ENCODE measurements at regions not wholly inside any gene's neighbourhood (a gene's known extent, or its start where the extent isn't known, plus 50 kb on each side); places are given as distances from the start of the nearest gene placed in this dataset.

DNA sequence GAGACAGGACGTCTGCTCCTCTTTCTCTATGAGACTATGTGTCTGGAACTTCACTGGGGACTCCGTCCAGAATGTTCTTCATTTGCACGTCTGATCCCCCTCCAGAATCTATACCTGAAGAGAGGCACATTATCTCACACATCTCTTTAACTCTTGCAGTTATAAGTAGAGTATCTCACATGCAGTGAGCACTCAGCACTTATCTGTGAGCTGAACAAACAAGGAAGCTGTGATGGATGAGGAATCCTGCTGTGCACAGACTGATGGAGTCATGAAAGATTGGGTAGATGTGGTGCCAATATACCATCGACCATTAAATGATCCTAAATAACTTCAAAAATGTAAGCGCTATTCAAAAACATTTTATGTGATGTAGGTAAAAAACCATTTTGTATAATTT, 888.3 kb upstream of the CELF4 start:
- Histone ChIP-seq H3K4me3 (no peak overlapping the region), H3K27me3 (no peaks in the 10 kb centered on the region), H3K36me3 (no peaks in the 10 kb centered on the region), H3K27ac (no peak overlapping the region), H3K9me3 (no peaks in the 10 kb centered on the region), H3K4me1 (no peaks in the 10 kb centered on the region)
- 73 to 78% methylated on average over 5 of the region's 5 CpGs for WGBS, 2 donors
- intact Hi-C loops (cut with DNase I): no loop called here
- DNase-seq: no peak
- TF ChIP-seq, protein P1, sequence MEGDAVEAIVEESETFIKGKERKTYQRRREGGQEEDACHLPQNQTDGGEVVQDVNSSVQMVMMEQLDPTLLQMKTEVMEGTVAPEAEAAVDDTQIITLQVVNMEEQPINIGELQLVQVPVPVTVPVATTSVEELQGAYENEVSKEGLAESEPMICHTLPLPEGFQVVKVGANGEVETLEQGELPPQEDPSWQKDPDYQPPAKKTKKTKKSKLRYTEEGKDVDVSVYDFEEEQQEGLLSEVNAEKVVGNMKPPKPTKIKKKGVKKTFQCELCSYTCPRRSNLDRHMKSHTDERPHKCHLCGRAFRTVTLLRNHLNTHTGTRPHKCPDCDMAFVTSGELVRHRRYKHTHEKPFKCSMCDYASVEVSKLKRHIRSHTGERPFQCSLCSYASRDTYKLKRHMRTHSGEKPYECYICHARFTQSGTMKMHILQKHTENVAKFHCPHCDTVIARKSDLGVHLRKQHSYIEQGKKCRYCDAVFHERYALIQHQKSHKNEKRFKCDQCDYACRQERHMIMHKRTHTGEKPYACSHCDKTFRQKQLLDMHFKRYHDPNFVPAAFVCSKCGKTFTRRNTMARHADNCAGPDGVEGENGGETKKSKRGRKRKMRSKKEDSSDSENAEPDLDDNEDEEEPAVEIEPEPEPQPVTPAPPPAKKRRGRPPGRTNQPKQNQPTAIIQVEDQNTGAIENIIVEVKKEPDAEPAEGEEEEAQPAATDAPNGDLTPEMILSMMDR (IDR thresholded peaks at IDR 0.05): no peak
- TF ChIP-seq EP300 (IDR thresholded peaks at IDR 0.05) (no peak), POLR2A (IDR thresholded peaks at IDR 0.05) (no peak), POLR2AphosphoS5 (IDR thresholded peaks at IDR 0.05) (no peak)

DNA sequence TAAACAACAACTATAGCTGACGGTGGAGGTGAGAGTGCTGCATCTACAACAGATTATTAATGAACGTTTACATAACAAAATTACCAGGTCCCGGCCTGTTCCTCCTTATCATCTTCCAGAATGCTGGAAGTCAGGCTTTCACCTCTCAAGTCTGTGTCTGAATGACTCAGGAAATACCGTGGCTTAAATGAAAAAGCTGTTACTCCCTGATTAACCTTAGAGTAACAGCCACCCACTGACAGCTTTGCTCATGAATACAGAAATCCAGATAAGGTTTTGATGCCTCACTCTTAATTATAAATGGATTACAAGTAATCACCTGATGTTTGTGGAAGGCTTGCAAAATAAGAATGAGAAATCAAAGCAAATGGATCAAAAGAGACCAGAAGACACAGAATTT, 885.3 kb upstream of the CELF4 start:
- H3K27me3 ChIP-seq: no peaks in the 10 kb centered on the region
- TF ChIP-seq, protein P1 (IDR thresholded peaks at IDR 0.05): no peak
- no peak for TF ChIP-seq POLR2AphosphoS5 (IDR thresholded peaks at IDR 0.05)
- no peak for TF ChIP-seq EP300 (IDR thresholded peaks at IDR 0.05)
- no peak for TF ChIP-seq POLR2A (IDR thresholded peaks at IDR 0.05)
- H3K36me3 ChIP-seq: no peaks in the 10 kb centered on the region
- no peak for DNase-seq
- intact Hi-C loops (cut with DNase I): no loop called here
- H3K4me3 ChIP-seq: no peak overlapping the region
- H3K27ac ChIP-seq: no peak overlapping the region
- no peaks in the 10 kb centered on the region for H3K4me1 ChIP-seq
- WGBS, 2 donors: 37 to 44% methylated on average over 4 of the region's 4 CpGs
- H3K9me3 ChIP-seq: no peaks in the 10 kb centered on the region

DNA sequence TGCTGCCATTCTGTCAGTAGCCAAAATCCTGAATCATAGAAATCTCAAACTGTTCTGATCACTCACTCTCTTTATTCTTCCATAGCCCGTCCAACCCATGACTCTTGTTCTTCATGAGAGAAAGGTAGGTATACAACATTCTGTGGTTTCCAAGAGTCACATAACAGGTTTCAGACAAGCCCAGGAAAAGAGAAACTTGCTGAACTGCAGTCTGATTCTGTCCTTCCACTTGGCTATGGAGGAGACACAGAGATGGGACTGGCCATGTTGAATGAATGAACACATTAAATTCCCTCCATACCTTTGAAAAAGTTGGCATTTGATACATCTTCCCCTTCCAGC, 880.2 kb upstream of the CELF4 start:
- DNase-seq: no peak
- Histone ChIP-seq H3K9me3 (no peaks in the 10 kb centered on the region), H3K27me3 (no peaks in the 10 kb centered on the region), H3K27ac (no peak overlapping the region), H3K4me1 (no peaks in the 10 kb centered on the region), H3K4me3 (no peak overlapping the region), H3K36me3 (no peaks in the 10 kb centered on the region)
- 92 to 94% methylated on average over 1 of the region's 1 CpG for WGBS, 2 donors
- intact Hi-C loops (cut with DNase I): no loop called here
- TF ChIP-seq EP300 (IDR thresholded peaks at IDR 0.05): no peak
- no peak for TF ChIP-seq POLR2AphosphoS5 (IDR thresholded peaks at IDR 0.05)
- TF ChIP-seq POLR2A (IDR thresholded peaks at IDR 0.05): no peak
- TF ChIP-seq, protein P1 (IDR thresholded peaks at IDR 0.05): no peak

DNA sequence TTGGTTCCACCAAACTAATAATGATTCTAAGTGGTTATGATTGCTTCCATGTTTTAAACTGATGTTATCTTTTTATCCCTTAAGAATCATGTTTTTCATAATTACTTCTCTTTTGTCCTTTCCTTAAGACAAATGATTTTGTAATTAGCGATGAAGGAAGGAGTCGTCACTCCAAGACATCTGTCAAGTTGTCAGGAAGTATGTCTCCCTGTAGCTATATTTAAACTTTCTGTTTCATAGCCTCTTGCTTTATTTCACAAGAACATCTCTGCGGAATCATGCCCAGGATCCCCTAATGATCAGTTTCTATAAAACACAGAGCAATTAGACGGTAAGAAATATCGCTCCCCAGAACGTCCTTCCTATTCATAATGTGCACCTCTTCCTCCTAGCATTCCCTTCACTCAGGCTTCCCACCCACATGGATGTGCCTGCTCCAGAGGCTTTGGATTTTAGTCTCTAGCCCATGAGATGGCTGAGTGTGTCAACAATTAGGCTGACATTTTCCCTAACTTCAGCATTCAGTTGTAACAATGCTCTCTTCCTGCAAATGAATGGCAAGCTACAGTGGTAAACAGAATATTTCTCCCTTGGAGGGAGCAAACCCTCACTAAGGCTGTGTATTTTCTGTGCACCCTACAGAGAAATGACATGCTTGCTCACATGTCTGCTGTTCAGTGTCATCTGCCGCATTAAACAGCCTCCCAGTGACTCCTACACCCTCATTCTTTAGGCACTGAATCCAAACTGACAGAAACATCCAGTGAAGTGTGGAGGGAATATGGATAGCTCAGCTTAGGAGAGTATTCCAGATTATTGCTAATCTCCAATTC, 879.6 kb upstream of the CELF4 start:
- DNase-seq: no peak

DNA sequence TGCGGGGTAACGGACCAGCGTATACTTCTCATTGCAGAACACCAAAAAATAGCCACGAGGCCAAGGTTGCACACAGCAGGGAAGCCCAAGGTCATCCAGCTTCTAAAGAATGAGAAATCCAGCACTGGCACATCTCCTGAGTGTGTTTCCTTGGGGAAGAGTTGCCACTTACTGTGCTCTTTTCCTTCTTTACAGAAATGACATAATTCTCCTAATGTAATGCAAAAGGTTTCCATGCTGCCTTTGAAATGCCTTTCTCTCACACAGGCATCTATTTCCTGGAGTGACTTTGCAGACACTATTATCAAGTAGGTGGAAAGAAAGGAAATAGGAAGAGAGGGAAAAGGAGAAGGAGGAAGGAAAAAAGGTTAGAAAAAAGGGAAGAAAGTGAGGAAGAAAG, 862.1 kb upstream of the CELF4 start:
- 64 to 88% methylated on average over 4 of the region's 4 CpGs for WGBS, 2 donors
- Histone ChIP-seq H3K4me3 (no peak overlapping the region), H3K27me3 (no peaks in the 10 kb centered on the region), H3K36me3 (no peaks in the 10 kb centered on the region), H3K9me3 (no peaks in the 10 kb centered on the region), H3K27ac (no peak overlapping the region), H3K4me1 (no peaks in the 10 kb centered on the region)
- DNase-seq: no peak
- intact Hi-C loops (cut with DNase I): no loop called here
- TF ChIP-seq POLR2A (IDR thresholded peaks at IDR 0.05): no peak
- TF ChIP-seq, protein P1 (IDR thresholded peaks at IDR 0.05): no peak
- TF ChIP-seq EP300 (IDR thresholded peaks at IDR 0.05): no peak

More for the DNA sequence above, 879.6 kb upstream of the CELF4 start:
- no peaks in the 10 kb centered on the region for H3K4me1 ChIP-seq
- WGBS, 2 donors: 64 to 88% methylated on average over 7 of the region's 7 CpGs
- no peaks in the 10 kb centered on the region for H3K27me3 ChIP-seq
- no peak overlapping the region for H3K4me3 ChIP-seq
- H3K36me3 ChIP-seq: no peaks in the 10 kb centered on the region
- no peak for TF ChIP-seq POLR2A (IDR thresholded peaks at IDR 0.05)
- no peaks in the 10 kb centered on the region for H3K9me3 ChIP-seq
- intact Hi-C loops (cut with DNase I): no loop called here
- no peak overlapping the region for H3K27ac ChIP-seq

Data from sigmoid colon (tissue), 6 donors.